H9 (cell line): ENCODE measurements at regions not wholly inside any gene's neighbourhood (a gene's known extent, or its start where the extent isn't known, plus 50 kb on each side); places are given as distances from the start of the nearest gene placed in this dataset.
A peak's percentile ranks its signal among the peaks of the same experiment; 100 is the strongest.

Experiments
- DNase-seq: peaks from one replicate; pipeline ENCODE4 v3.0.0-alpha.2; 2017
- H2AFZ ChIP-seq: one replicate; pipeline ENCODE4 v1.6.1; 2013; ENCODE audit warnings: mild to moderate bottlenecking, low read length, control low read depth, moderate library complexity
- H2AK5ac ChIP-seq: 2 replicates; pipeline ENCODE4 v1.6.1; 2013; ENCODE audit warnings: low read length, control low read depth, mixed read lengths; ENCODE audit not compliant: insufficient read length
- H2BK120ac ChIP-seq: one replicate; pipeline ENCODE4 v1.6.1; 2013; ENCODE audit warnings: low read depth, mild to moderate bottlenecking, low read length, control low read depth, inconsistent platforms; ENCODE audit not compliant: poor library complexity, severe bottlenecking
- H2BK12ac ChIP-seq: 2 replicates; pipeline ENCODE4 v1.6.1; 2013; ENCODE audit warnings: low read length, control low read depth, mixed read lengths, low read depth; ENCODE audit not compliant: insufficient read length
- H2BK15ac ChIP-seq: 2 replicates; pipeline ENCODE4 v1.6.1; 2013; ENCODE audit warnings: low read depth, low read length, control low read depth
- H2BK20ac ChIP-seq: one replicate; pipeline ENCODE4 v1.6.1; 2013; ENCODE audit warnings: low read depth, mild to moderate bottlenecking, low read length, control low read depth, inconsistent platforms; ENCODE audit not compliant: poor library complexity, severe bottlenecking
- H2BK5ac ChIP-seq: 2 replicates; pipeline ENCODE4 v1.6.1; 2013; ENCODE audit warnings: low read length, control low read depth, mixed read lengths; ENCODE audit not compliant: insufficient read length
- H3K14ac ChIP-seq: 2 replicates; pipeline ENCODE4 v1.6.1; 2013; ENCODE audit warnings: low read length, control low read depth; ENCODE audit not compliant: insufficient read depth
- H3K18ac ChIP-seq: 2 replicates; pipeline ENCODE4 v1.6.1; 2013; ENCODE audit warnings: low read depth, mild to moderate bottlenecking, mixed read lengths, low read length, control low read depth; ENCODE audit not compliant: insufficient read length
- H3K23ac ChIP-seq: 2 replicates; pipeline ENCODE4 v1.6.1; 2013; ENCODE audit warnings: low read length, control low read depth, mixed read lengths, low read depth; ENCODE audit not compliant: insufficient read length
- H3K23me2 ChIP-seq: 2 replicates; pipeline ENCODE4 v1.6.1; 2013; ENCODE audit warnings: low read depth, mild to moderate bottlenecking, mixed read lengths, low read length, control low read depth; ENCODE audit not compliant: insufficient read length, poor library complexity, severe bottlenecking
- H3K27ac ChIP-seq: 2 replicates; pipeline ENCODE4 v1.5.1; 2013; ENCODE audit warnings: low read length, control low read depth, mixed read lengths, low read depth; ENCODE audit not compliant: insufficient read length
- H3K27me3 ChIP-seq: 2 replicates; pipeline ENCODE4 v1.6.1; 2013; ENCODE audit warnings: low read length, control low read depth, inconsistent platforms; ENCODE audit not compliant: insufficient read depth
- H3K4ac ChIP-seq: 2 replicates; pipeline ENCODE4 v1.6.1; 2013; ENCODE audit warnings: low read depth, mild to moderate bottlenecking, control low read depth, inconsistent platforms, low read length, moderate library complexity
- H3K4me1 ChIP-seq: 2 replicates; pipeline ENCODE4 v1.6.1; 2013; ENCODE audit warnings: low read length, control low read depth, inconsistent platforms; ENCODE audit not compliant: insufficient read depth
- H3K4me2 ChIP-seq: 2 replicates; pipeline ENCODE4 v1.6.1; 2013; ENCODE audit warnings: low read length, control low read depth, mixed read lengths; ENCODE audit not compliant: insufficient read length, insufficient read depth
- H3K56ac ChIP-seq: 2 replicates; pipeline ENCODE4 v1.6.1; 2013; ENCODE audit warnings: low read depth, mild to moderate bottlenecking, mixed read lengths, low read length, control low read depth; ENCODE audit not compliant: insufficient read length
- H3K79me1 ChIP-seq: 2 replicates; pipeline ENCODE4 v1.6.1; 2013; ENCODE audit warnings: low read depth, mild to moderate bottlenecking, moderate library complexity, low read length, control low read depth, inconsistent platforms; ENCODE audit not compliant: insufficient read depth, poor library complexity, severe bottlenecking
- H3K79me2 ChIP-seq: 2 replicates; pipeline ENCODE4 v1.6.1; 2013; ENCODE audit warnings: low read length, control low read depth, inconsistent platforms; ENCODE audit not compliant: insufficient read depth
- H3K9ac ChIP-seq: 2 replicates; pipeline ENCODE4 v1.6.1; 2013; ENCODE audit warnings: low read length, control low read depth, mixed read lengths; ENCODE audit not compliant: insufficient read length; ENCODE audit errors: extremely low read depth
- H3K9me3 ChIP-seq: one replicate; pipeline ENCODE4 v1.6.1; 2013; ENCODE audit warnings: low read depth, low read length, inconsistent platforms; ENCODE audit not compliant: control insufficient read depth
- H3T11ph ChIP-seq: one replicate; pipeline ENCODE4 v1.6.1; 2013; ENCODE audit warnings: mild to moderate bottlenecking, low read length, control low read depth, inconsistent platforms
- H4K20me1 ChIP-seq: one replicate; pipeline ENCODE4 v1.6.1; 2013; ENCODE audit not compliant: control insufficient read depth, insufficient read length, insufficient read depth
- H4K5ac ChIP-seq: 2 replicates; pipeline ENCODE4 v1.6.1; 2013; ENCODE audit warnings: low read depth, mild to moderate bottlenecking, mixed read lengths, low read length, control low read depth; ENCODE audit not compliant: insufficient read length
- H4K8ac ChIP-seq: replicated peaks from 2 replicates; pipeline ENCODE4 v1.6.1; 2013; ENCODE audit warnings: low read length, control low read depth, mixed read lengths, low read depth; ENCODE audit not compliant: insufficient read length
- H4K91ac ChIP-seq: 2 replicates; pipeline ENCODE4 v1.6.1; 2013; ENCODE audit warnings: low read depth, mild to moderate bottlenecking, moderate library complexity, mixed read lengths, low read length, control low read depth; ENCODE audit not compliant: insufficient read length
- H3K27ac Mint-ChIP-seq, 3 experiments: 2 replicates in 2 of 3; 3 replicates in 1 of 3; pipeline ENCODE4 v1.8.0; 2020 to 2021; ENCODE audit warnings: mixed read lengths in 3 of 3, mild to moderate bottlenecking in 1 of 3, moderate library complexity in 1 of 3
- H3K27me3 Mint-ChIP-seq: 2 replicates; pipeline ENCODE4 v1.8.0; 2021; ENCODE audit warnings: low read depth, mild to moderate bottlenecking, moderate library complexity, mixed read lengths
- H3K36me3 Mint-ChIP-seq, 3 experiments: 2 replicates in 2 of 3; 3 replicates in 1 of 3; pipeline ENCODE4 v1.8.0; 2020 to 2021; ENCODE audit warnings: low read depth in 3 of 3, mixed read lengths in 3 of 3; ENCODE audit not compliant: insufficient read depth in 1 of 3
- H3K4me1 Mint-ChIP-seq, 2 experiments: 2 replicates each; pipeline ENCODE4 v1.8.0; 2020; ENCODE audit warnings: mixed read lengths in 2 of 2
- H3K4me3 Mint-ChIP-seq, 2 experiments: 2 replicates in 1 of 2; 3 replicates in 1 of 2; pipeline ENCODE4 v1.8.0; 2020 to 2021; ENCODE audit warnings: mild to moderate bottlenecking in 2 of 2, mixed read lengths in 2 of 2, moderate library complexity in 1 of 2
- H3K9me3 Mint-ChIP-seq, 2 experiments: 2 replicates in 1 of 2; 3 replicates in 1 of 2; pipeline ENCODE4 v1.8.0; 2020; ENCODE audit warnings: mild to moderate bottlenecking in 2 of 2, mixed read lengths in 2 of 2, moderate library complexity in 1 of 2
- CTCF ChIP-seq: fragments of 200-600 bp; sonication (generic); conservative IDR thresholded peaks from 3 replicates; pipeline ENCODE4 v1.8.0; 2021; ENCODE audit warnings: antibody characterized with exemption, mild to moderate bottlenecking
- WGBS: extraction: QIAGEN DNeasy Blood & Tissue Kit; methylation state at CpG from one replicate; pipeline ENCODE4 v1.1.7; 2013; ENCODE audit warnings: missing lambda C conversion rate, low lambda C conversion rate, mixed read lengths; ENCODE audit not compliant: insufficient read length; ENCODE audit errors: extremely low coverage; 5-methylcytosine and 5-hydroxymethylcytosine counted together

GRCh38 chr14:105817971-105818711 is 291.8 kb downstream of the TMEM121 start:
- peaks cover 3% of the 10 kb centered on the region for H3K27me3 Mint-ChIP-seq
- H3K9me3 Mint-ChIP-seq = peaks cover 86 to 97% of the 10 kb centered on the region in 2 experiments
- H3K18ac ChIP-seq = no peak overlapping the region

More at GRCh38 chr14:105817971-105818711, 291.8 kb downstream of the TMEM121 start:
- Histone ChIP-seq H3K4me2 (no peak overlapping the region), H2BK20ac (no peak overlapping the region), H4K20me1 (no peaks in the 10 kb centered on the region), H4K5ac (no peak overlapping the region), H3K9ac (no peak overlapping the region), H2BK12ac (no peak overlapping the region), H4K8ac (no peak overlapping the region), H3K27me3 (no peaks in the 10 kb centered on the region), H2AK5ac (no peak overlapping the region), H3K4ac (no peak overlapping the region), H2BK15ac (no peak overlapping the region), H3T11ph (no peak overlapping the region), H3K4me1 (no peaks in the 10 kb centered on the region), H3K56ac (no peak overlapping the region), H2BK5ac (no peak overlapping the region), H3K14ac (no peak overlapping the region), H3K27ac (no peak overlapping the region), H2AFZ (no peak overlapping the region), H3K79me2 (no peaks in the 10 kb centered on the region), H4K91ac (no peak overlapping the region), H3K79me1 (no peaks in the 10 kb centered on the region), H3K9me3 (peaks cover 96% of the 10 kb centered on the region), H2BK120ac (no peak overlapping the region), H3K23ac (no peak overlapping the region), H3K23me2 (no peaks in the 10 kb centered on the region)
- TF ChIP-seq CTCF = no peak
- Mint-ChIP-seq H3K4me1 (no peaks in the 10 kb centered on the region), H3K27ac (no peak overlapping the region), H3K4me3 (peak overlapping the region in 1 of 2 experiments; percentile 5; a peak in 1 of 5 replicates), H3K36me3 (peaks cover 18 to 38% (median 21%) of the 10 kb centered on the region in 3 experiments)
- DNase-seq = no peak
- WGBS = no CpG with 5 or more reads among the region's 21 CpGs
